ENCODE measurements at regions not wholly inside any gene's neighbourhood (a gene's known extent, or its start where the extent isn't known, plus 50 kb on each side); places are given as distances from the start of the nearest gene placed in this dataset.
"Not testable (repeated sequence)": the region's sequence is repeated elsewhere in the genome, so short reads cannot be mapped to it uniquely, and the experiment has no call there.

DNA sequence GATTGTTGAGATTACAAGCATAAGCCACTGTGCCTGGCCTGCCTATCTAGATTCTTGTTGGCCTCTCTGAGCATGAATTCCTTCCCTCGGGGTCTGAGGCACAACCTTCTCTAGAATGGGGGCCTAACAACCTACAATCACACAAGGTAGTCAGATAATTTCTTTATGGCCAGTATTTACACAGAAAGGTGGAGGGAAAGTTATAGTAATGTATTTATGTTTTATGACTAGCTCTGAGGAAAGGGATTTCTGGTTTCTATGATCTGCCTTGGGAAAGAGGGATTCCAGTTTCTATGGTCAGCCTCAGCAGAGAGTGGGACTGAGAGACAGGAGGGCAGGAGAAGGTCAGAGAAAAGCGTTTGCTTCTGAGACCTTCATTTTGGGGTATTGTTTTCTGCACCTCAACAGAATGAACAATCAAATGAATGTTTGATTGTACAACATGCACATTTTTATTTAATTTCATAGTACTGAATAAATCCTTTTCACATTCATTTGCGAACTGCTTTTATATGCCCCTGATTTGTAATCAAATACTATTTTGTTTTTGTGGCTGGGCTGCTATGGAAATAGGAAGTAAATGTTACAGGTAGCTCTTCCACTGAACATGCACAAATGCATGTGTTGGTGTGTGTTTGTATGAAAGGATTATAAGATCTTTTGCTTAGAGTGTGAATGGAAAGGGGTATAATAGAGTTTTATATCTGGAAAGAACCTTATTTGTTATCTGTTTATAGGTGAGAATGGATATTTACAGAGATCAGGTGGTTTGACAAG, 499.7 kb upstream of the RGS6 start:
- DNase-seq (ENCODE audit: low read depth), result no peak

DNA sequence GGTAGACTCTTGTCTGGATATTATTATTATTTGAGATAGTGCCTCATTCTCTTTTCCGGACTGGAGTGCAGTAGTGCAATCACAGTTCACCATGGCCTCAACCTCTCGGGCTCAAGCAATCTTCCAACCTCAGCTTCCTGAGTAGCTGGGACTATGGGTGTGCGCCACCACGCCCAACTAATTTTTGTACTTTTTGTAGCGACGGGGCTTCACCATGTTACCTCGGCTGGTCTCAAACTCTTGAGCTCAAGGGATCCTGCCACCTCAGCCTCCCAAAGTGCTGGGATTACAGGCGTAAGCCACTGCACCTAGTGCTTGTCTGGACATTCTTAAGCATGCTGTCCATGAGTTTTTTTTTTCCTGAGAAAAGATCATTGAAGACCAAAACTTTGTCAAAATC, 498.9 kb upstream of the RGS6 start:
- DNase-seq (ENCODE audit: low read depth), result no peak

DNA sequence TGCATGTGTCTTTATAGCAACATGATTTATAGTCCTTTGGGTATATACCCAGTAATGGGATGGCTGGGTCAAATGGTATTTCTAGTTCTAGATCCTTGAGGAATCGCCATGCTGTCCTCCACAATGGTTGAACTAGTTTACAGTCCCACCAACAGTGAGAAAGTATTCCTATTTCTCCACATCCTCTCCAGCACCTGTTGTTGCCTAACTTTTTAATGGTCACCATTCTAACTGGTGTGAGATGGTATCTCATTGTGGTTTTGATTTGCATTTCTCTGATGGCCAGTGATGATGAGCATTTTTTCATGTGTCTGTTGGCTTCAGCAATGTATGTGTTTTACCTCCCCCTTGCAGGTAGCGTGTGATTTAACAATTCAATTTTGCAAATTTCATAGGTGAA, 496.6 kb upstream of the RGS6 start:
- DNase-seq (ENCODE audit: low read depth), result not testable (repeated sequence)

DNA sequence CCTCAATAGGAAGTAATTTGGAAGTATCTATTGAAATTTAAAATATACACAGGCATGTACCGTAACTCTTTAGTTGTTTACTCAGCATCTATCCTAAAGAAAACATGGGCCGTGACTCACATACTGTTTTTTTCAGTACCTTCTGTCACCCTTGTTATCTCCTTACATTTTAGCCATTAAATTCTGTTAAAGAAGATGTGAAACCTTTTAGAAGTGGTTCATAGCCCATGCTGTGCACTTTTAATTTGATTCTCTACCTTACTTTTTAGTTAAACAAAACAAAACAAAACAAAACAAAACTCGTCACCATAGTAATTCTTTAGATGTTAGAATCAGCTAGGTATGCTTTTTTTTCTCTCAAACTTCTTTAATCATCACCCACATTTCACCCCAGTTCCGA, 494.4 kb upstream of the RGS6 start:
- DNase-seq (ENCODE audit: low read depth), result no peak

DNA sequence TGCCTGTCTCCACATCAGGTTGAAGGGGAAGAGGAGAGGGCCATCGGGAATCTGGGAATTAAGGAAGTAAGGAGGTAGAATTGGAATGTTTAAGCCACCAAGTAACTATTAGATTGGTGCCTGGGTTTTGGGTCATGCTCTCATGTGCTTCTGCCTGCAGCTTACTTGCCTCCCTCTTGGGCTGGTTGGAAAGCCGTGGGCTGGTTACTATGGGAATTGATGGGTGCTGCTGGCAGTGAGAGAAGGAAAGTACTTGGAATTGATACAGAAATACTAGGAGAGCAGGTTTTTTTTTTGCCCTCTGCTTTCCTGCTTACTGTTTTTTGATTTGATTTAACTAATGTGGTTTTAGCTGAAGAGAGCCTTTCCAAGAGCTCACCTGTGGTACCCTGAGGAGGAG, 493.5 kb upstream of the RGS6 start:
- DNase-seq (ENCODE audit: low read depth), result peak; percentile 35

DNA sequence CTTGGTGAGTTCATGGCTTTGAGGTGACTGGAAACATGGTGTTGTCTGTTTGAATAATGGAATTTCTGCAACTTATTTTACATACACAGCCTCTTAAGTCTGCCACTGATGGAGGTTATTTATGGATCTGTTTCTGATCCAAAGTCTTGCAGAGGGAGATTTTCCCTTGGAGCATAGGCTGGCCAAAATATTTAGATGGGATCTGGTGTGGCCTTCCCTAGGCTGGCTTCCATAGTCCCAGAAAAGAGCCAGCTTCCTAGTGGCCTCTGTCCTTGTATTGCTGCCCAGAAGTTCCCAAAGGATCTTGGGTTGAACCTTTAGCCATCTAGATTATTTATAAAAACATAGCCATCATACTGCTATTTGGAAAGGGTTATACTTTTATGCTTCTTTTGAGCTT, 491.1 kb upstream of the RGS6 start:
- DNase-seq (ENCODE audit: low read depth), result no peak

DNA sequence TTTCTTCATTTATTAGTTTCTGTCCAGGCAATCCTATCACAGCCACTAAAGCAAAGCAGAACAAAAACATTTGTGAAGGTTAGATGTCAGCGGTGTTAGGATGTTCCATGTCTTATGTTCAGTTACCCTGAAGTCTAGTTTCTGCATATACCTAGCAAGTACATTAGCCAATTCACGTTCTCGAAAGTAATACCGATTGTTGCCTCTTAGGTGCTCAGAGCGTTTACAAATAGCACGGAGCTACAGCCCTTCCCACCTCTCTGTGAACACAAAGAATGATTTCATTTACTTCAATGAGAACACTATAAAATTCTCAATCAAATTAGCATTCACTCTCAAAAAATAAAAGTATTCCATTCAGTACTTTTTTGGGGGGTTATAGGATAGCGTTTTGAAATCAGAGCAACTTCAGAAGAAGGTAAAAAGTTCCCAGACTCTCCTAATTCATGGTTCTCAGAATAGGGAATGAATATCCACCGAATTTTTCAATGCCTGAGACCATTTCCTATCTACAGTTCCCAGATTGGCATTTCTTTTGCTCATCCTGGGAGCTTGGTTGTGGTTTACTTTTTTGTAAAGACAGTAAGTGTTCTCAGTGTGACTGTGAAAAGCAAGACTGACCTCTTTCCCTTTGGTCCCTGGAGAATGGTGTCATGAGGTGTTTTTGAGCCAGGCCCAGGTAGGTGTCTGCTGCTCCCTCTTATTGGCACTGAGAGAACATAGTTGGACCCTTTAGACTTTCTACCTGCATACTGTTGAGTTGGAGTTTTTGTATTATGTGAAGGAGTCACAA, 488.0 kb upstream of the RGS6 start:
- DNase-seq (ENCODE audit: low read depth), result no peak

DNA sequence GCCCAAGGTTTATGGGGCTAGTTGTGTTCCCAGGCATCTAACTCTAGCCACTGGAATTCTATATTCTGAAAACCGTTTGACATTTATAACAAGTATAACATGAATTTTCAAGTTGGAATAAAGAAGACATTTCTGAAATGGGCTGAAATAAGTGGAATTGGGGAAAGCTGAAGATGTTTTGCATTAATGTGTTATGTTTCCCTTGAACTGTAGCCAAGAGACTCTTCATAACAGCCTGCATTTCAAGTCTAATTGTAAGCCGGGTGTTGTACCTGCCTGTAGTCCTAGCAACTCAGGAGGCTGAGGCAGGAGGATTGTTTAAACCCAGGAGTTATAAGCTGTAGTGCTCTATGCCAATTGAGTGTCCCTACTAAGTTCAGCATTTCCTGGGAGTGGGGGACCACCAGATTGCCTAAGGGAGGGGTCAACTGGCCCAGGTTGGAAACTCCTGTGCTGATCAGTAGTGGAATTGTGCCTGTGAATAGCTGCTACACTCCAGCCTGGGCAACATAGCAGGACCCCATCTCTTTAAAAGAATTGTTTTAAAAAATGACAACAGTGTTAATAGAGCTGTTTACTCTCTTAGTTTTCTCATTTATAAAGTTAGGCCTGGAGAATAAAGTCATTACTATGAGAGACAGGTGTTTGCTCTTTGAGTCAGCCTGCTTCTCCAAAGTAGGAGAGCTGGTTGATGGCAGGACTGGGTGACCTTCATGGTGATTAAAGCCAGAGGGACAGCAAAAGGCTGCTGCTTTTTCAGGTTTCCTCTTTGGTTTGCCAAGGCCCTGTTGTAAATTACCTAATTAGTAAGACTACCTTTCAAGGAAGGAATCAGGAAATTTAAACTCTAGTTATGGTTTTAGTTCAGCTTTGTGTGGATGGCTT, 483.6 kb upstream of the RGS6 start:
- peak; percentile 52 for DNase-seq (ENCODE audit: low read depth)

DNA sequence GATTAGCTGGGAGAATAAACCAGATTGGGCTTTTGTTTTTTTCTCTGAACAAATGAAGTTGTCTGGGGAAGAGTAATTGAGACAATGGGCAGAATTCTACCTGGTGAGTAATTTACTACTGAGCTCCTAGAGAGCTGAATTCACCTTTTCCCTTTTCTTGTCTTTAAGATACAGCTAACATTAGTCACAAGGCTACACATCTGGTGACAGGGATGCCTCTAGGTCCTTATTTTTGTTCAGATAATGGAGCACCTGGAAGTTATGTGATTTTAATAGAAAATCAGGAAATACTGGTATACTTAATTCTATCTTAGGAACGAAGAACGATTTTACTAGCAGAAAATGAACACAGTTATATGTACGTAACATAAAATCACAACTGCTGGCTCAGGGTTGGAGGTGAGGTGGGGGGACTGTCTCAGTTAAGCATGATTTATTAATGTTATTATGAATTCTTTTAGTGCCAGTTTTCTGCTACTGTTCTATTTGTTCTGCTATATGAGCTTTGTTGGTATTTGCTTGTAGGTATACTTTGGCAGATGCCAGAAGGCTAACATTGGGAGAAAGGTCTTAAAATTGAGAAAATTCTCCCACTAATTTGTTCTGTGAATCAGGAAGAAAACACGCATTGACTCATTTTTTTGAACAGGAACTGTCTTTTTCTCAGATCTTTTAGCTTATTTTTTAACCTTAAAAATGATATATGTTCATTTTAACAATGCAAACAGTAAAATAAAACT, 482.7 kb upstream of the RGS6 start:
- no peak for DNase-seq (ENCODE audit: low read depth)

DNA sequence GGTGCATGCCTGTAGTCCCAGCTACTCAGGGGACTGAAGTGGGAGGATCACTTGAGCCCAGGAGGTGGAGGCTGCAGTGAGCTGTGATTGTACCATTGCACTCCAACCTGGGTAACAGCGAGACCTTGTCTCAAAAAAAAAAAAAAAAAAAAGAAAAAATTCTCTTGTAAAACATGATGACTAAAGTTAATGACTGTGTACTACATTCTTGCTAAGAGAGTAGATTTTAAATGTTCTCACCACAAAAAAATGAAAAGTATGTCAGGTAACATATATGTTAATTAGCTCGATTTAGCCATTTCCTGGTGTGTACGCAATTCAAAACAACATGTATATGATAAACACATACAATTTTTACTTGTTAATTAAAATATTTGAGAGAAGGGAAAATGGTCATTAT, 480.7 kb upstream of the RGS6 start:
- no peak for DNase-seq (ENCODE audit: low read depth)

DNA sequence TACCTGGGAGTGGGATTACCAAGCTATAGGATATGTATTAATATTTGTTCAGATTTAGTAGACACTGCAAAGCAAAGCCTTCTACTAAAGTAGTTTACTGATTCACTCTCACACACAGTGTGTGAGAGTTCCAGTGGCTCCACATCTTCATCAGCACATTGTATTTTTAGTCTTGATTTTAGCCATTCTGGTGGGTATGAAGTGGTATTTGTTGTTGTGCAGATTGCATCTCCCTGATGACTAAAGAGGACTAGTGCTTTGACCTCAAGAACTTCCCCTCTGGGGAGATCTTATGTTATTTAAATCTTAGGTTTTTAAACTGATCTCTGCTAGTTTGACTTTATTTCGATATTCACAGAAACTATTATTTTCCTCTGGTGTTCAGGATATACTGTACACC, 479.7 kb upstream of the RGS6 start:
- peak; percentile 5 for DNase-seq (ENCODE audit: low read depth)

DNA sequence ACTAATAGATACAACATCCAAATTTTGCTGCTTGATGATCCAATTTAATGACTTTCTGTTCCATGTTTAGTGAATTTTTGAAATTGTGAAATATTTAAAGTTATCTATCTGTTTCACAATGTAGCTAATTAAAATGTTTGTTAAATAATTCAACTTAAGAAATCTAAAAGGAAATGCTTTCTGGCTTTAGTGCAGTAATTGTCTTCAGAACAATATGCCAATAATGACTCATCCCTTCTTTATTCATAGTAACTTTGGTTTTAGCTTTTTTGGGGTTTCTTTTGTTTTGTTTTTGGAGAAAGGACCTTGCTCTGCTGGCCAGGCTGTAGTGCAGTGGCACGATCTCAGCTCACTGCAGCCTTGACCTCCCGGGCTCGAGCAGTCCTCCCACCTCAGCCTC, 479.2 kb upstream of the RGS6 start:
- DNase-seq (ENCODE audit: low read depth), result peak; percentile 50

DNA sequence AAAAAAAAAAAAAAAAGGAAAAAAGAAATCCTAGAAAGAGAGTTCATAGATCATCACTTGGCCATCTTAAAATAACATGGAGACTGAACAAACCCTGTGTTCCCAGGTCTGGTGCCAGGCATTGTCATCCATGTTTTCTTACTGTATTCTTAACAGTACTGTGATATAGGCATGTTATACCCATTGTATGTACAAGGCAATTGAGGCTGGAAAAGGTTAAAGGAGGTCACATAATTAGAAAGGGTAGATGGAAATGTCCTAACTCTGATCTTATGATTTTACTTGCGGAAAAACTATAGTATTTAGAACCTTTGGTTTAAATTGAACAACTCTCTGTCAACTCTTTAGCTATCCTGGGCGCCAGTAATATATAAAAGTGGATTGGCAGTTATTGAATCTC, 478.2 kb upstream of the RGS6 start:
- DNase-seq (ENCODE audit: low read depth), result no peak

DNA sequence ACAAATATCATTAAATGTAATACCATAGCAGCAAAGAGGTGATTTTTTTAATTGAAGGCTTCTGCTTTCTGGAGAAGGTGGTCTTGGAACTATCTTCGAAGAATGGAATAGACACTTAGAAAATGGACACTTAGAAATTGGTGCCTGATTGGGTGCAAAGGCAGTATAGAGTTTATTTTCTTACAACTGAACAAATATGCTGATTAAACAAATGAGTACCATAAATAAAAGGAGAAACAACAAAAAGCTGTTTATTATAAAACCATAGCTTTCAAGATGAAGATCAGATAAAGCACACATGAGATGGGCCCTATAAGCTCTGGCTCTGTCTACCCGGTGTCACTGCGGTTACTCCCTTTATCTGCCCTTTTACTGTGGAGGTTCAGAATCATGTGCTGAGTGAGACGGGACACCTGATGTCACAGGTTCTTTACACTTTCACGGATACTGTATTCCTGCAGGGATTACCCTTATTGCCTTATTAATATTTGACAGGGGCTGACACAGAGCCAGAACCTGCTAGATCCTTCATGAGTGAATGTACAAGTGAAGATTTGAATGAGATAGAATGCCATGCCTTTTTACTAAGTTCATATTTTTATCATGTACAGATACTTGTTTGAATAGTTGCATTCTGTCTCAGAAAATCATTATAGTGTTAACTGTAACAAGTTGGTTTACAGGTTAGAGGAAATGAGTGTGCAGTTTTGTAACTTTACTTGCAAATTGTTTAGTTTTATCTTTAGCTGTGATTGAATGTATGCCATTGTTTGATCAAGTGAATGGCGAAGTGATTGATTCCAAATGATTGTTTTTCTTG, 477.5 kb upstream of the RGS6 start:
- no peak for DNase-seq (ENCODE audit: low read depth)

DNA sequence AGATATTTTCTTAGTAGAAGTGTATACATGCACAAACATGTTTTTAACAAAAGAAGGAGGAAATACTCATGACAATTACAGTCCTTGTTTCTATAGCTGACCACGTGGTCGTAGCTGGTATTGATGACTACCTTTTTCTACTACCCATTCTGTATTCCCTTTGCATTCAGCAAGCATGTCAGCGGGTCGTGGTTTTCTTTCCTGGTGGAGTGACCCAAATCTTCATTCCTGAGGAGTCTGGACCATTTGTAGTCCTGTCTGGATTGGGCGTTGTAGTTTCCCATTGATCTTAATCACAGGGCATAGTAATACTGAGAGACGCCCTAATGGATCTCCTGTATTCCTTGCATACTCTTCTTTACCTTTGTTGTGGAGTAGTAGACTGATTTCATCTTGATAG, 472.1 kb upstream of the RGS6 start:
- no peak for DNase-seq (ENCODE audit: low read depth)

DNA sequence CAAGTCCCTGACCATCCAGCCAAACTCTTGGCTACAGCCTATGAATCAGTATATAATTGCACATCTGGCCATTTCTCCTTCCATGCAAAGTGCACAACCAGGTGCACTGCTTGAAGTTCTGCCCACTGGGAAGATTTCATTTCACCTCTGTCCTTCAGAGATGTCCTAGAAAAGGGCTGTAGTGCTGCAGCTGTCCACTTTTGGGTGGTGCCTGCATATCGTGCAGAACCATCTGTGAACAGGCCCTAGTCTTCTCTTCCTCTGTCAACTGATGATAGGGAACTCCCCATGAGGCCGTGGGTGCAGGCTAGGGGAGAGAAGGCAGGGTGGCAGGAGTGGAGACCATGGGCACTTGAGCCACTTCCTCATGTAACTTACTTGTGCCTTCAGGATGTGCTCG, 470.6 kb upstream of the RGS6 start:
- not testable (repeated sequence) for DNase-seq (ENCODE audit: low read depth)

DNA sequence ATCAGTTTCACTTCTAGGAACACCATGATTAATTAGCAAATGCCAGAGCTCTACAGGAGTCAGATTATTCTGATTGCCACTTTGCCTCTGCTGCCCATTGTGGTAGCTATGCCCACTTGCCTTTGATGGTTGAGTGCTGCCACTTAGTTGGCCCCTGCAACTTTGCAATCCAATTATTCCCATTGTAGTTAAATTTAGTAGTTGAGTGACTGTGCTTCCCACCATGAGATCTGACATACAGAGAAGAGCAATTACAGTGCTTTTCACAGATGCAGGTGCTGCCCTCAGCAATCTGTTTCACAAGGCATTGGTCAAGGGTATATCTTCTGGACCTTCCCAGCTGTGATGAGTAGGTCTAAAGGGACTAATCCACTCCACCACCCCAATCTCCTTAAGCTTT, 468.4 kb upstream of the RGS6 start:
- DNase-seq (ENCODE audit: low read depth), result no peak

DNA sequence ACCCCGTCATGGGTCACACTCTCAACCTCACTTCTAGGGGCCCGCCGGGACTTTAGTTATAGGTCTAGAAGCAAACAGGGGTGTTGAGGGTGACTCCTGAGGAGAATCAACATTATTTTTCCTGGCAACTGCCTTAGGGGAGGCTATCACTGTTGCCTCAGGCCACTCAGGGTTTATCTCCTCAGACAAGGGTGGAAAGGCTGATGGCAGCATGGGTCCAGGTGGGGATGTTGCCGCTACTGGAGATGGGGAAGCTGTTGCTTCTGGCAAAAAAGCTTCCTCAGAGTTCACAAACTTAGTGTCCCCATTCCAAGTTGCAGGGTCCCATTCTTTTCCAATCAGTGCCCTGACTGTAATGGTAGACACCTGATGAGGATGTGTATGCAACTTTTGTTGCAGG, 467.4 kb upstream of the RGS6 start:
- no peak for DNase-seq (ENCODE audit: low read depth)

DNA sequence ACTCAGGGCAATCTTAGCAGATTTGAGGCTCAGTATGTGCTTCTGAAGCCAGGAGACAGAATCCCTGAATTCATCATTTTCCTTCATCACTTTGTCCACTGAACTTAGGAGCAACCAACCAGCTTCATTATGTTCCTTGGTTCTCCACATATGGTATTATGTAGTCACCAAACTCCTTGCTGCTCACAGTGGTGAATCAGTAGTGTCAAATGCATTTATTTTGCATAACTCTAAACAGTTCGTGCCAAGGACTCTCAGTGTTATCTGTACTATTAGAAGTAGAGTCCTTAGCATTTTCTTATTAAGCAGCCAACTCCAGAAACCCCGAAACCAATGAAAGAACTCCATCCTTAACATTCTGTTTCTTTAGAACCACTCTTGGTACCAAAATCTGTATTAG, 466.9 kb upstream of the RGS6 start:
- peak; percentile 45 for DNase-seq (ENCODE audit: low read depth)

DNA sequence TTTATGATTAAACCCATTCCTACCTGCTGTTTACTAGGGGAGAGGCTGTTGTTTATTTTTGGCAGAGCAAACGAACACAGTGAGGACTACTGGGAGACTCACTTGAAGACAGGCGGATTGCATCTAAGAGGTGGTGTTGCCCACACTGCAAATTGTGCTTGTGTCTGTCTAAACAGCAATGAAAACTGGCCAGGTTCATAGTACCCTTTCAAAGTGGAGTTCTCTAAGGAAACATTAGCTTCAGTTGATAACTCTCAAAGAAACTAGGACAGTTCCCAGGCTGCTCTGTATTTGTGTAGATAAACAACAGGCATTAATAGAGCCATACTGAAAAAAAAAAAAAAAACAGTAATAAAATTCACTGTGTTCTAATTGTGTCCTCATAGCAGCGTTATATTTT, 466.0 kb upstream of the RGS6 start:
- DNase-seq (ENCODE audit: low read depth), result no peak

DNA sequence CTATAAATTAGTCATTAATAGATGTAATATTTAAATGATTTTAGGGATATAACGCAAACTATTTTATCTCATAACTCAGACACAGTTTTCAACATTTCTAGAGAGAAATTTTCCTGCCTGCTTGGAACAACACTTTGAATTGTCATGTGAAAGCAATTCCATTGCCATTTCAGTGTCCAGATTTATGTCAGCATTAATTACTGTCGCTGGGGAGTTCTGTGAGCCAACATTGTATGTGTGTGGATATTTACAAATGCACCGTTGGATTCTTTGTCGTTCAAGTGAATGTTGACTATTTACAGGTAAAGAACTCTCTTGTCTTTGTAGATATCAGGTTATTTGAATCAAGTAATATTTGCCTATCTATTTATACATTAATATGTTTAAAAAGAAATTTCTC, 465.3 kb upstream of the RGS6 start:
- peak; percentile 44 for DNase-seq (ENCODE audit: low read depth)
